ENCODE measurements at regions not wholly inside any gene's neighbourhood (a gene's known extent, or its start where the extent isn't known, plus 50 kb on each side); places are given as distances from the start of the nearest gene placed in this dataset.

DNA sequence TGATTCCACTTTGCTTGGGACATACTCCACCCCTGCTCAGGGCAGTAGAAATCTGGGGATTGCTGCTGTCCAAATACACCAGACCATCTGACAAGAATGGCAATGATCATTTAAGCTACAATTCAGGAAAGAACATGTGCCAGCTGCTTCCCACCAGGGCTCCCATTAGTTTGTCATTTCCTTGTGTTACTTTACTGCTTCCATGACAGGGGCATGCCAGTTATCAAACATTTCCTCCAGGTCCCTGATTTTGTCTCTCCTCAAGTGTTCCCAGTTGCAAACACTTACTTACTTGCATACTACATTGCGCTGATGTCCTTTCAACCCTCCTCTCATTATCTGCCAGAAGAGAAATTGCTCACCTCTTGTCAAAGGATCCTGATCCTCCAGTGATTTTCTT is 474.5 kb upstream of the DCC start:
- no peak for DNase-seq

DNA sequence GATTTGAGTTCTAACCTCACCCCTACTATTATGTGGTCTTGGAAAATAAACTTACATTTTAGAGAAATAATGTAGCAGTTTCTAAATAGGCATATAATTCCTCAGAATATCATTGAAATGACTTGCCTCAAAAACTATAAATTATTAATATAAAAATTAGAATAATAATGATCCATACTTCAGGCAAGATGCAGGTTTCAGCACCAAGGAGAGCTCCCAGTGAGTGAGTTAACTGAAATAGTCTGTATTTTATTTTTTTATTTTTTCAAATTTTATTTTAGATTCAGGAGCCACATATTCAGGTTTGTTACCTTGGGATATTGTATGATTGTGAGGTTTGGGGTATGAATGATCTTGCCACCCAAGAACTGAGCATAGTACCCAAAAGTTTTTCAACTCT is 472.2 kb upstream of the DCC start:
- no peak for DNase-seq

DNA sequence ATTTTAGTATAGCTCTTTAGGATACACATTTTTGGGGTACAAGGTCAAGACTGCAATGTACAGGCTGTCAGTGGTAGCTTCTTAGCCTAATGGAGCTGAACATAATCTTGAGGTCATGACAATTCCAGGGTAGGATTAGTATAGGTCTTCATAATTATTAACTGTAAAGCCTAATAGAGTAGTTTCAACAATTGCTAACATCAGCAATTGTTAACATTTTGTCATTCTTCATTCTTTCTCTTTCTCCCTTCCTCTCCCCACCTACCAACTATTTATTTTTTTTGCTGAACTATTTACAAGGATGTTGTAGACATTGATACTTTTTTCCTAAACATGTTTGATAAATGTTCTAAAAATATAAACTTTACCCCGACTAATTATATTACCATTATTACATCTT is 461.3 kb upstream of the DCC start:
- no peak for DNase-seq

DNA sequence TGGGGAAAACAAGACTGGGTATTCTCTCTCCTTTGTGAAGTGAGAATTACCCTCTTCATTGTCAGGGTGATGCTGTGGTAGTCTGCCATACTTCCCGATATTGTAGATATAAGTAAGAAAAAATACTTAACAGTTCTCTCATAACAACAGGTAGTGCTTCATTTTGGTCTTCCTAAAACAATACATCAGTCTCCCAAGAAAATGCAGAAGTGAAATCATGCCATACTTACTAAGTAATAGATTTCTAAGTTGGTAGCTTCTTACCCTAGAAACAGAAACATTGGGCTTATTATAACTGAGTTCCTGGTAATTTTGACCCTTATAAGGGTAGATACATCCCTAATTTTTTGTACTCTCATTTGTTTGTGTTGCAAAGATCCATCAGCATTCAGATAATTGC is 460.7 kb upstream of the DCC start:
- no peak for DNase-seq

DNA sequence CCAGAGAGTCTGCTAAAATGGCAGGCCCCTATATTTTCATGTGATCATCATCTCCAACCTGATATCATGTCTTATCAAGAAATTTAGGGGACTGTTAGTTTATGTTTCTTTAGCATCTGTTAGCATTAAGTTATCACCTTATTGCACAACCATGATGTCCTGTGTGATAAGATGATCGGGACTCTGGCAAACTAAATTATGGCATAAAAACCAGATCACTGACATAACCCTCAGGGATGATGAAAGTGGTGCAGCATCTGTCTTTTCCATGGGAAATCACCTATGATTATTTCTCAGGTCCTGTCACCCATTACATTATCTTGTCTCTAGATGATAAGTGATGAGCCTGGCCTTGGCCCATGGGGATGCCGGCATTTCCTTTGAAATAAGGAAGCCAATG is 458.6 kb upstream of the DCC start:
- DNase-seq: no peak

DNA sequence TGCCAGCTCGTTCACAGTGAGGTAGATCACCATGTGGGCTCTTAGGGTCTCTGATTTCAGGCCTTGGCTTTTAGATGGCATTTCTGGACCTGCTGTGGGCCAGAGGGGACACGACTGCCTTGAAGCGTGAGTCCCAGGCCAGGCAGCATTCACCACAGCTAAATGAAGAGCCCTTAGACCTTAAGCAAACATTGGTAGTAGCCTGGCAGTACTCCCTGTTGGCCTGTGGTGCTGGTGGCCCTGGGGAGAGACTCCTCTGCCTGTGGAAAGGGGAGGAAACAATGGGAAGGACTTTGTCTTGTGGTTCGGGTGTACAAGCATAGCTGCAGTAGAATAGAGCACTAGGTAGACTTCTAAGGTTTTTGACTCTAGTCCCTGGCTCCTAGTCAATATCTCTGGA is 456.0 kb upstream of the DCC start:
- no peak for DNase-seq

DNA sequence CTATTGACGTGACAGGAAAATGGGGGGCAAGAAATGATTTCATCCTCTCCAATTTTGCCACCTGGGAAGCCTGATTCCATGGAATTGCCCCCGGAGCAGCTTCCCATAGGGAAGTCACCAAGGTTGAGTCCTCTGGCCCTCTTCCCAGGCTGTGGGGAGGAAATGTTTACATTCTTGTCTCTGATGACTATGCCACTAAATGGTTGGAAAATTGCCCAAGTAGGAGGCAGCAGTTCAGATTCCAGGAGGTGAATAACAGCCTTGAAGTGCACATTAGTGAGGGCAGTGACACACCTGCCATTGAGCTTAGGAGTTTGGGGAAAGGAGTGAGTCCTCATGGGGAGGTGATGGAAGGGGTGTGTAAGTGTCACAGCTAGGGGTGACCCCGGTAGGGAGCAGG is 449.2 kb upstream of the DCC start:
- DNase-seq: no peak

DNA sequence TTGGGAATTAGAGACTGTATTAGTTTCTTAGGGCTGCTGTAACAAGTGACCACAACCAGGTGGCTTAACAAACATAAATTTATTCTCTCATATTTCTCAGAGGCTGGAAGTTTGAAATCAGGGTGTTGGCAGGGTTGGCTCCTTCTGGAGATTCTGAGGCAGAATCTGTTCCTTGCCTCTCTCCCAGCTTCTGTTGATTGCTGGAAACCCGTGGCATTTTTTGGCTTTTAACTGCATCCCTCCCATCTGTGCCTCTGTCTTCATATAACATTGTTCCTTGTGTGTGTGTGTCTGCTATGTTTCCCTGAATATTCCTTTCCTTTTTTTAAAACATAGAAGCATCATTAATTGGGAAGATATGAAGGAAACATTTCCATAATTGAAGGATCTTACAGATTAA is 448.1 kb upstream of the DCC start:
- DNase-seq: no peak

DNA sequence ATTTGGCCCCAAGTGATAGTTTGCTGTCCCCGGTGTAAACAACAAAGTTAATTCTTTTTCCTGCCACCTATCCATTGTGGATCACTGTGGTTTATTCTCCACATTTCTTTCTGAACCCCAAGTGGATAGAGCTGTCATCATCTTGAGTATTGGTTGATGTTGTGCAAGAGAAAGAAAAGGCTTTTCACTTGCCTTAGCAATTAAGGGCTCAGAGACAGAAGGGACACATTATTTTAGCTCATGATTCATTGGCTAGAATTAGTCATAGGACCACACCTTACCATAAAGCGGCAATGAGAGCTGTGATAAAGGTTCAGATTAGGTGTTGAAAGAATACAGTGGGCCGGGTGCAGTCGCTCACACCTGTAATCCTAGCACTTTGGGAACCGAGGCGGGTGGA is 442.1 kb upstream of the DCC start:
- DNase-seq: no peak

DNA sequence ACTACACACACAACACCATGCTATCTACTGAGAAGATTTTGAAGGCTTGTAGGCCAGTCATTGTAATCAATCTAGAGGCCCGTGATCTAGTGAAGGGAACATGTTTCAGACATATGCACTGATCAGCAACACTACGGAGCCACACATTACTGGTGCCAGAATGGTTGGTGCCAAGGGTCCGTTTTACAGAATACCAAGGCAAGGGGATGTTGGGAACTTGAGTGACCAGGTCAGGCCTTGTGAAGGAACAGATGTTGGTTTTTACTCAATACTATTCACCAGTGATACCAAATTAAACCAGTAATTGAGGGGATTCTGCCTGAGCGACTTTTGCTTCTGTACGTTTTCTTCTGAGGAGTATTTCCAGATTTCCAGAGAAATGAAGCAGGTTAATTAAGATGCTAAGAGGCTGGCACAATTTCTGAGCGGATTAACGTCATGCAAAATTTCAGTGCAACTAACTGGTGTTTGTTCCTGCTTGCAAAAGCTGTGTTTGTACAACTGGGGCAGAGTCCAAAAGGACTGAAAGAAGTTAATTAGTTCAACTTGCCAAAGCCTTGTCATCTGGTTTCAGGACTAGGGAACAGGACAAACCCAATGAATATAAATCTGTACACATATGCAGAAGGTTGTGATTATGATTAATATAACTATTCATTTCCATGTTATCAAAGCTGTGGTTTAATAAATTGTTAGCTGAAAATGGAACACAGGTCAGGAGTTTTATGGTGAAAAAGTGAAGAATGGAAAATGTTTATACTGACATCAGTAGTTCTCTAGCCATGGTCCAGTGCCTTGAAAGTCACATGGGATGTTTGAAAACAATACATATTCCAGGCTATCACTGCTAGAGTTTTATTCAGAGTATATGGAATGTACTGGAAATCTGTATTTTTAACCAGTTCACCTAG is 432.1 kb upstream of the DCC start:
- DNase-seq: no peak

DNA sequence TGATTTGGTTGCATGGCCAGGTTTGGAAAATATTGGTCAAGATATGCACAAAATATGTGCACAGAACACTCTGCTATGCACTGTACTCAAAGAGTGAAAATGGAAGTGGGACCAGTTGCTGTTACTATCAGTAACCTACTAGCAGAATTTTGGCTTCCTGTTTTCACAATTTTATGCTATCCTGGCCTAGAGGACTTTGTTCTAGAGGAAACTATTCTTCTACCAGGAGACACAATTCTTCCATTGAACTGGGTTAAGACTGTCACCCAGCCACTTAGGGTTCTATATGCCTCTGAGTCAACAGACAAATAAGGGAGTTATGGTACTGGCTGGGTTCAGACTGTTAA is 431.4 kb upstream of the DCC start:
- no peak for DNase-seq

DNA sequence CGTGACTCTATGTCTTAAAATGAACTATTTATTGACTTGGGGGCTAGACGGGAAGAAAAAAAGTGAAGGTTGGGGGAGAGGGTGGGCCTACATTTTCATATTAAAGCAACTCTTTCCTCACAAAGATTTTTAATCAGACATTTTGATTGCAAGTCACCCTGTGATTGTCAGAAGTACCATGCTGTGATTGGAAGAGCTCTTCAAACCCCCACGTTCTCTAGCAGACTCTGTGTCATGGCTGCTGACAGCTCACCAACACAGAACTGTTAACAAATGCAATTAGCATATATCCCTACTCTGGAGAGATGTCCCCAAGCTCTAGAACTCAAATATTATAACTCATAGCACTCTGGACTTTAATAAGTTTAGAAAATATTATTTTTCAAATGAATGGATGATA is 428.4 kb upstream of the DCC start:
- DNase-seq: no peak

DNA sequence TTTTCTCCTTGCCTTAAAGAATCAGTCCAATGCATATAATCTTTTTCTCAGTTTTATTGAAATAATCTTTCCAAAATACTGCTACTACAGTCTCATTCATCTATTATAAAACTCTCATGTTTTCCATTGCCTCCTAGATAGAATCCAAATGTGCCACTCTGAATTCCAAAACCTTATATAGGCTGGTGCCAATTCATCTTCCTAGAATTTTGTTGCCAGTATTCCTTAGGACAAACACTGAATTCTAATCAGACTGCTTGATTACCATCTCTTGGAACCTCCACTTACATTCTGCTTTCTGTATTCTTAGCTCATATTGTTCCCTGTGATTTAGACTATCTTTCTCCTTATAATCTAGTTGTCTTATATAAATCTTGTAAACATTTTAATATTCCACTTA is 427.6 kb upstream of the DCC start:
- no peak for DNase-seq

DNA sequence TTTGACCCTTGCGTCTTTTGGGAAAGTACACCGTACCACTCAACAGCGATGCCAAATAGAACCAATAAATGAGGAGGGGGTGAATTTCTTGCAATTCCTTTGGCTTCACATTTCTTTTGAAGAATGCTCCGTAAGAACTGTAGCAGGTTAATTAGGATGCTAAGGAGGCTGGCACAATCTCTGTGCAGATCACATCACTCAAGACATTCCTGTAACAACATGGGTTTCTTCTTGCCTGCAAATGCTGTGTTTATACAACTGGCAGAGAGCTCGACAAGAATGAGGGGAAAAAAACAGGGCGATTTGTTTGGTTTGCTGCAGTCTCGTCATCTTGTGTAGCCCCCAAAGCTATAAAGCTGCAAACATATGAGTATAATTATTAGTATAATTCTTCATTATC is 424.8 kb upstream of the DCC start:
- no peak for DNase-seq

DNA sequence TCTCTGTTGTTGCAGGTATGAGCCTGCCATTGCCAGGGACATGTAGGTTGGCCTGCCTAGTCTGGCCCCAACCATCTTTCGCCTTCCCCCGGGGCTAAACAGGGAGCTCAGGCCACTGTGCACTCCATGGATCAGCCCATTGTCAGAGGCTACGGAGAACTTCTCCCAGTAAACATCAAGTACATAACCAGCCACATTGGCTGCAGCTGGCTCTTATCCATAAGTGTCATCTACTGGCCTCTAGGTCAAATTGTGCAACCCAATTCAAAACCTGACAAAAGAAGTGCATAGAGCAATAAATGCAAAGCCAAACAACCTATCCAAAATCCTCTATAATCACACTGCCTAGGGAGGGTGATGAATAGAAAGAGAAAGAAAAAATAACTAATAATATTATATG is 418.1 kb upstream of the DCC start:
- no peak for DNase-seq

DNA sequence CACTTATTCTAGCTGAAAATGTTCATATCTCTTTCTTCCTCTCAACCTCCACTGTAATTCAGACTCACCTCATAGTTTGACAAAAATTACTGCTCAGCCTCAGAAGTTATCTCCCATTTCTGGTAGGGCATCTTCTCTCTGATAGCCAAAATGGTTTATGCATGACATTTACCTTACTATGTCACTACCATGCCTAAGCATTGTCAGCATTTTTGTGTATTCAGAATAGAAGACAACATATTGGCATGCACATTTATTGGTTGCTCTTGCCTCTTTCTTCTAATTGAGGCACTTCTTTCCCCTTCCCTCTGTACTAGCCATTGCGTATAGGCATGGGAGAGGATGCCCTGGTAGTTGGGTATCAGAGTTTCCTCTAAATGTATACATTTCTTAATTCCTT is 406.1 kb upstream of the DCC start:
- DNase-seq: no peak

DNA sequence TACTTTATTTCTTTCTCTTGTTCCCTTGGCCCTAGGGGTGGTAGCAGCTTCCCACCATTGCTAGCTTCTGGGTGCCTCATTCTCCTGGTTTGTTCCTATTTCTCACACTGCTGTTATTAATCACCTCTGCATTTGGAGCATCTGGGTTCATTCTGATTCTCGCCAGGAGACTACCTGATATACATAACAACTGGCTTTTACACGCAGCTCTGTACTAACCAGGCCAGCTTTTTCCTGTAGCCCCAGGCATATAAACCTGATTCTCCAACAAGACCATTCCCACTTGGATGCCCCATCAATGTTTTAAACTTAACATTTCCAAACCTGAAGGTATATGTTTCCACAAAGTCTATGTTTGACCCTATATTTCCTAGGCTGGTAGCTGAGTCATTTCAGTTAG is 403.9 kb upstream of the DCC start:
- no peak for DNase-seq

DNA sequence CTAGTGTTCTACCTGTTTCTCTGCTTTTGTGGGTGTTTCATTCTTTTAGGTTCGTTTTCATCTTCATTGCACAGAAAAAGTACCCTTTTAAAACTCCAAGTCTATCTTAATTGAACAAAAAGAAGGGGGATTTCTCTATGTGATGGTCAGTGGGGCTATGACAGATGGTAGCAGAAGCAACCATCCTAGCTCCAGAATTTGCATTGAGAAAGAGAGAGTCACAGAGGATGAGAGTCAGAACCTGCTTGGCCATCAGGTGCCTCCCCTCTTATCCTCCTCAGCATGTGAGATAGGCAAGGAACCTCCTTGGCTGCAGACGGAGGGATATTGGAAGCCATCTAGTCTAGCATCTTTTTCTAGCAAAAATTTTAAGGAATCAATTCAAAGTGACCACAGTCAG is 398.0 kb upstream of the DCC start:
- no peak for DNase-seq

DNA sequence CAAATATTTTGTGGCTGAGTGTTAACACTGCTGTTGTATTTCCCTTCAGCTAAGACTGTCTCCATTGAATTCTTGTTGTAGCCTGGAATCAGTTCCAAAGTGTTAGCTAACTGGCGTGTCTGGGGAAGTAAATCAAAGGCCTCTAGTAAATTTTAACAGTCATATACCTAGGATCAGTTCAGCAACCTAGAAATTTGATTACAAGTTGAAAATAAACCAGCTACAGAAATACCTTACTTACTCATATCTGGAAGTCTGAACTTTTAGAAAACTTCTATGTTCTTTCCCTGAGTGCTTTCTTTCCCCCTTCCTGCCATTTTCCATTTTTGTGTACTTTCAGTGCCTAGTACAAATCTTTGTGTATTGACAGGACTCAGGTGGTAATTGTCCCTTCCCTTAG is 396.7 kb upstream of the DCC start:
- no peak for DNase-seq

DNA sequence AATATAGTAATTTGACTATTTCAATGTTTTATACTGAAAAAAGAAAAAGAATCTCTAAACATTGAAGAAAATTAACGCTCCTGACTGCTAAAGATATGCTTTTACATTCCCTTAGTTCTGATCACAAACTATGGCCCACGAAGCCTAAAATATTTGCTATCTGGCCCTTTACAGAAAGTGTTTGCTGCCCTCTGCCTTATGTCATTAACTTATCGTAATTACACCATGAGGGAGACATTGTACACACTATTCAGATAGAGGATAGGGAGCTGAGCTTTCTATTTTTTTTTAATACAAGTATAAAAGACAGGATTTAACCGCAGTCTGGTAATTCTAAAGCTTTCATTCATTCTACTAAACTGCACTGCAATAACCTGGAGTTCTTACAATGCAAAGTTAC is 393.1 kb upstream of the DCC start:
- DNase-seq: no peak

DNA sequence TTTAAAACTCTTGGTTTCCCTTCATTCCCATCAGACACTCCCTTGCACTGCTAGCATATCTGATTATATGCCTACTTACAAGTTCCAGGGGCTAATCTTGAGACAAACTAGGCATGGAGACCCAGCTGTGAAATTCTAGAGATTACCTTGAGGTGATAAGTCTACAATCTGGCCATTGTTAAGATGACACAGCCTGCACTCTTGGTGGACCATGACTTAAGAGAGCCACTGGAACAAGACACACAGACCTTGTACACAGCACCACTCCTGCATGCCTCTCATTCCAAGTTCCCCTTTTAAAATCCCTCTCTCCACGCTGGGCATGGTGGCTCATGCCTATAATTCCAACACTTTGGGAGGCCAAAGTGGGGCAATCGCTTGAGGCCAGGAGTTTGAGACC is 387.2 kb upstream of the DCC start:
- DNase-seq: no peak

DNA sequence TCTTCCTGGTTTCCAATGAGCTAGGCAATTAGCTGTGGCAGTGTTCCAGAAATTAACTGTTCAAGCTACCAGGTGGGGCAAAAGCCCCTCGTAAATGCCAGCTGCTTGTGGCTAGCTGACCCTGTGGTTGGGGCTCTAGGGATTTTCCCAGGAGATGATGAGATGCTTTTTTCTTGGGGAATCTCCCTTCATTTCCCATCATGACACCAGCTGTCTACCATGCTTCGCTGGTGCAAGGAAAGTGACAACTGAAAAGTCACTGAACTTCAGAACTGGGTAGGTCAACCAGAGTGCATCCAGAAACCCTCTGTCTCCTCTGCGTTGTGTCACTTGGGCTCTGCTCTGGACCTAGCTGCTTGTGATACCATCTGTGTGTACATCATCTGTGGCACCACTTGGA is 386.5 kb upstream of the DCC start:
- no peak for DNase-seq

DNA sequence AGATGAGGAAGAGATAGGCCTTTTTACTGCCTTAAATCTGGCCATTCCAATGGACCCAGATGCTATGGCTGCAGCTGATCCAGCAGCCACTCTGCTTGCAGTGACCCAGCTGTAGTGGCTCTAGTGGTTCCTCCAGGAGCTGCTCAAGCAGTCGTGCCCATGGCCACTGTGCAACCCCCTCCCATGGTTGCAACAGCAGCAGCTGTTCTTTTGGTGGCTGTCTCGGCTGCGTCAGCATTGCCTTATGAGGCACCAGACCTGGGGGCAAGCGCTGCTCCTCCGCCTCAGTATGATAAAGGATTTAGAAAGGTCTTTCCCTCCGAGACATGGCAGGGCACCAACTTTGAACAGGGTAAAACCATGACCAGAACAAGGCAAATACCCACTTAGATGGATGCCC is 384.9 kb upstream of the DCC start:
- no peak for DNase-seq

DNA sequence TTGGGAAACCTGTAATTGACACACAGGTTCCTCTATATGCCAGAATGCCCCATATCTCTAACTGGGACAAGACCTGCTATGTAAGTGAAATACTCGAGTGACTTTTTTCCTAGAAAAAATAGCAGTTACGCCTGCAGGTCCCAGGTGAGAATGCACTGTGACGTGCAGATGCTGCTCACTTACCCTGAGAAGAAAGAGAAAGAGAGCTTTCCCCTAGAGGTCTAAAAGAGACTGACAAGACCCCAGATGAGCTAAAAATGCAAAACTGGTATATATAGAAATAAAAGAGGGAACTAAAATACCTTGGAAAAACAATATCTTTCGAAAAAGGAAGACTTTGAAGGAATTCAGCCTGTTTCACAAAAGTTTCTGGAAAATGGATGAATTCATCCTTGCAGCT is 383.0 kb upstream of the DCC start:
- DNase-seq: no peak

DNA sequence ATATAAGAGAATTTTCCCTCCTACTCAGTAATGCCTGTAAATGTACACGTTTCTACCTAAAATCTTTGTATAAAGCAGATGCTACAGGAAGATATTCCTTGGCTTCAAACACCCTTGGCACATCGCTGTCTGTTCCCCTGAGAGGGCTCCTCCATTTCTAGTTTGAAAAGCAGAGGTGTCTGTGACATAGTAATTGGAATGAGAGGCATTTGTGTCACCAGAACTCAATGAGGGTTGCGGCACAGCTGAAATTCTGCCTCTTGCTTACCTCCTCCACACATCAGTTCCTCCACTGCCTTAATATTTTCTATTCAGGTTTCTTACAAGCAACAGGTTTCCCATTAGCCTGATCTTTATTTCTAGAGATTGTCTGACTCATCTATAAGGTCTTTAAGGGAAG is 359.9 kb upstream of the DCC start:
- DNase-seq: no peak

DNA sequence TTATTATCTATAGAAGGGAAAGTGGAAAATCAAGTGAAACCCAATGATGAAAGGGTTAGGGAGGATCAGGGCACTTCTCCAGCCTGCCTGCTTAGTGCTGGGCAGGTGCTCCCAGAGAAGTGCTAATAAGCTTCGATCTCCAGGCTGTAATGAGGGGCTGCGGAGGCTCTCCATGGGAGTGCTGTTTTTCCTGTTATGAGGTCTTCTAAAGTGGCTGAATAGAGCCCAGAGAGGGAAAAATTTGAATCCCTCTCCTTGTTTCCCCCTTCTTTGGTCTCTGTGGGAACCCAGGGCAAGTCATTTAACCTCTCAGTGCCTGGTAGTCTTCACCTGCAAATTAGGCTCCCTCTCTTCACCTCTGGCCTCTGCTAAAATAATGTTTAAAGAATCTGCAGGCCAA is 351.7 kb upstream of the DCC start:
- DNase-seq: no peak
